H1 (cell line): ENCODE measurements at regions not wholly inside any gene's neighbourhood (a gene's known extent, or its start where the extent isn't known, plus 50 kb on each side); places are given as distances from the start of the nearest gene placed in this dataset.

Source experiments
- CTCF ChIA-PET: fragments of 300-600 bp; sonication (Branson Sonifier 250); formaldehyde crosslinking; loops from one replicate; lab custom pipeline; 2021; ENCODE audit not compliant: partially characterized antibody; lab: Charles Lee
- POLR2A ChIA-PET: fragments of 300-600 bp; sonication (Branson Sonifier 250); formaldehyde crosslinking; loops from one replicate; lab custom pipeline; 2021; ENCODE audit warnings: inconsistent platforms; ENCODE audit not compliant: partially characterized antibody; lab: Charles Lee
- DNase-seq, 2 experiments: peaks; one replicate each; pipeline versions ENCODE4 v3.0.0 to v3.0.0-alpha.2; 2010 to 2022; ENCODE audit warnings: low spot score in 2 of 2, low read depth in 1 of 2, mixed read lengths in 1 of 2
- FAIRE-seq: peaks from 2 replicates; lab custom pipeline; 2011; peaks lifted over from hg19 to GRCh38; lab: Jason Lieb, UNC
- H2AFZ ChIP-seq: 2 replicates; pipeline ENCODE4 v1.8.1; 2012; ENCODE audit warnings: low read length, inconsistent platforms
- H2AK5ac ChIP-seq: 2 replicates; pipeline ENCODE4 v1.6.1; 2013; ENCODE audit warnings: low read depth, low read length
- H2BK120ac ChIP-seq: replicated peaks from 2 replicates; pipeline ENCODE3; 2013; ENCODE audit warnings: low read depth, low read length, inconsistent platforms
- H2BK12ac ChIP-seq: 2 replicates; pipeline ENCODE4 v1.6.1; 2013; ENCODE audit warnings: low read depth, low read length
- H2BK15ac ChIP-seq: 2 replicates; pipeline ENCODE4 v1.6.1; 2013; ENCODE audit warnings: low read length
- H2BK20ac ChIP-seq: 2 replicates; pipeline ENCODE4 v1.6.1; 2013; ENCODE audit warnings: low read length
- H2BK5ac ChIP-seq: 2 replicates; pipeline ENCODE4 v1.6.1; 2013; ENCODE audit warnings: low read depth, low read length
- H3K14ac ChIP-seq: 2 replicates; pipeline ENCODE4 v1.6.1; 2013; ENCODE audit warnings: inconsistent platforms; ENCODE audit not compliant: insufficient read length
- H3K18ac ChIP-seq: 2 replicates; pipeline ENCODE4 v1.6.1; 2013; ENCODE audit warnings: low read length; ENCODE audit errors: extremely low read depth
- H3K23ac ChIP-seq: 2 replicates; pipeline ENCODE4 v1.6.1; 2013; ENCODE audit warnings: inconsistent platforms; ENCODE audit not compliant: insufficient read length
- H3K23me2 ChIP-seq: 2 replicates; pipeline ENCODE4 v1.6.1; 2013; ENCODE audit warnings: low read depth, low read length
- H3K27ac ChIP-seq: 2 replicates; pipeline ENCODE4 v1.6.1; 2011; ENCODE audit warnings: low read depth, low read length, inconsistent platforms
- H3K27me3 ChIP-seq, 4 experiments: replicated peaks in 1 of 4; 1 replicate in 1 of 4; 2 replicates in 3 of 4; pipeline versions ENCODE4 v1.6.1 to v1.8.1; 2011 to 2013; ENCODE audit warnings: low read length in 3 of 4, mild to moderate bottlenecking in 3 of 4, inconsistent platforms in 2 of 4, mixed read lengths in 2 of 4, moderate library complexity in 1 of 4; ENCODE audit not compliant: control insufficient read depth in 3 of 4, insufficient read depth in 3 of 4; ENCODE audit errors: extremely low read depth in 1 of 4
- H3K36me3 ChIP-seq, 4 experiments: 2 replicates each; pipeline versions ENCODE4 v1.6.1 to v1.8.1; 2011 to 2013; ENCODE audit warnings: mild to moderate bottlenecking in 4 of 4, low read length in 3 of 4, moderate library complexity in 2 of 4, control low read depth in 1 of 4, inconsistent platforms in 1 of 4; ENCODE audit not compliant: insufficient read depth in 4 of 4, control insufficient read depth in 2 of 4
- H3K4ac ChIP-seq: replicated peaks from 2 replicates; pipeline ENCODE3; 2013; ENCODE audit warnings: low read length, low read depth, mixed read lengths, inconsistent platforms; ENCODE audit not compliant: insufficient read length
- H3K4me1 ChIP-seq, 4 experiments: replicated peaks in 1 of 4; 1 replicate in 1 of 4; 2 replicates in 3 of 4; pipeline versions ENCODE4 v1.6.1 to v1.8.1; 2011 to 2013; ENCODE audit warnings: low read length in 3 of 4, inconsistent platforms in 2 of 4, mixed read lengths in 1 of 4; ENCODE audit not compliant: insufficient read depth in 4 of 4, control insufficient read depth in 3 of 4
- H3K4me2 ChIP-seq, 2 experiments: 2 replicates each; pipeline versions ENCODE4 v1.6.1 to v1.8.1; 2011 to 2013; ENCODE audit warnings: low read depth in 2 of 2, low read length in 2 of 2, control low read depth in 1 of 2, inconsistent platforms in 1 of 2, mild to moderate bottlenecking in 1 of 2; ENCODE audit not compliant: insufficient read depth in 1 of 2
- H3K4me3 ChIP-seq, 4 experiments: fragments of 200-600, 300-600 bp in 1 of 4; sonication (generic), shearing (Covaris generic), sonication (Bioruptor Twin) in 1 of 4; 2 replicates each; pipeline versions ENCODE4 v1.5.1 to v1.8.1; 2011 to 2016; ENCODE audit warnings: low read length in 4 of 4, low read depth in 3 of 4, control low read depth in 2 of 4, inconsistent platforms in 2 of 4, mild to moderate bottlenecking in 2 of 4, mixed read lengths in 1 of 4, moderate library complexity in 1 of 4; ENCODE audit not compliant: insufficient read depth in 2 of 4; ENCODE audit errors: extremely low read depth in 1 of 4
- H3K56ac ChIP-seq: replicated peaks from 2 replicates; pipeline ENCODE3; 2013; ENCODE audit warnings: low read depth, mild to moderate bottlenecking, mixed read lengths, low read length, inconsistent platforms; ENCODE audit not compliant: insufficient read length
- H3K79me1 ChIP-seq: 2 replicates; pipeline ENCODE4 v1.6.1; 2013; ENCODE audit warnings: low read depth, low read length, control low read depth
- H3K79me2 ChIP-seq, 2 experiments: 2 replicates each; pipeline versions ENCODE4 v1.6.1 to v1.8.1; 2012 to 2013; ENCODE audit warnings: low read length in 2 of 2, mild to moderate bottlenecking in 2 of 2, inconsistent platforms in 1 of 2; ENCODE audit not compliant: insufficient read depth in 2 of 2, control insufficient read depth in 1 of 2
- H3K9ac ChIP-seq, 4 experiments: replicated peaks in 1 of 4; 1 replicate in 1 of 4; 2 replicates in 3 of 4; pipeline versions ENCODE4 v1.6.1 to v1.8.1; 2011 to 2013; ENCODE audit warnings: low read depth in 3 of 4, low read length in 3 of 4, control low read depth in 2 of 4, mild to moderate bottlenecking in 2 of 4, moderate library complexity in 2 of 4, inconsistent platforms in 1 of 4; ENCODE audit errors: extremely low read depth in 1 of 4
- H3K9me3 ChIP-seq, 2 experiments: 2 replicates each; pipeline versions ENCODE4 v1.6.1 to v1.8.1; 2012 to 2013; ENCODE audit warnings: mild to moderate bottlenecking in 2 of 2, moderate library complexity in 2 of 2, control low read depth in 1 of 2, inconsistent platforms in 1 of 2, low read depth in 1 of 2, low read length in 1 of 2, mixed read lengths in 1 of 2; ENCODE audit not compliant: insufficient read depth in 2 of 2
- H4K20me1 ChIP-seq, 2 experiments: replicated peaks in 1 of 2; 2 replicates each; pipeline versions ENCODE3 to v1.8.1; 2011 to 2013; ENCODE audit warnings: inconsistent platforms in 2 of 2, low read length in 2 of 2, mild to moderate bottlenecking in 1 of 2; ENCODE audit not compliant: insufficient read depth in 2 of 2, control insufficient read depth in 1 of 2
- H4K5ac ChIP-seq: 2 replicates; pipeline ENCODE4 v1.6.1; 2013; ENCODE audit warnings: low read length, low read depth, mixed read lengths, inconsistent platforms; ENCODE audit not compliant: insufficient read length
- H4K8ac ChIP-seq: 2 replicates; pipeline ENCODE4 v1.8.0; 2013; ENCODE audit warnings: mild to moderate bottlenecking, moderate library complexity, low read length, inconsistent platforms; ENCODE audit not compliant: insufficient read depth; ENCODE audit errors: extremely low read depth
- H4K91ac ChIP-seq: replicated peaks from 2 replicates; pipeline ENCODE3; 2013; ENCODE audit warnings: low read length, mixed read lengths, inconsistent platforms; ENCODE audit not compliant: insufficient read length
- ASH2L ChIP-seq: fragments of 200-600, 300-600 bp; sonication (generic); IDR thresholded peaks from one replicate; pipeline ENCODE4 v1.7.1; 2017; ENCODE audit warnings: low read length
- BCL11A ChIP-seq, 2 experiments: IDR thresholded peaks; one replicate each; pipeline ENCODE4 v1.6.1; 2011; ENCODE audit warnings: low read depth in 2 of 2, low read length in 2 of 2, mild to moderate bottlenecking in 2 of 2
- CBX5 ChIP-seq: fragments of 300-800, 300-1000 bp; sonication (generic); IDR thresholded peaks from 2 replicates; pipeline ENCODE4 v1.7.1; 2016; ENCODE audit warnings: antibody characterized with exemption, low read length, low read depth
- EP300 ChIP-seq, 2 experiments: IDR thresholded peaks; 1 replicate in 1 of 2; 2 replicates in 1 of 2; pipeline ENCODE4 v1.6.1; 2011 to 2012; ENCODE audit warnings: low read depth in 2 of 2, low read length in 2 of 2, mild to moderate bottlenecking in 2 of 2, borderline replicate concordance in 1 of 2, inconsistent platforms in 1 of 2, moderate library complexity in 1 of 2
- GABPA ChIP-seq: IDR thresholded peaks from 2 replicates; pipeline ENCODE4 v1.6.1; 2011; ENCODE audit warnings: mild to moderate bottlenecking, low read length, moderate library complexity, borderline replicate concordance; ENCODE audit not compliant: insufficient read depth
- NANOG ChIP-seq: IDR thresholded peaks from 2 replicates; pipeline ENCODE4 v1.6.1; 2011; ENCODE audit warnings: low read length, low read depth, mild to moderate bottlenecking, inconsistent platforms; ENCODE audit not compliant: insufficient read depth, poor library complexity, severe bottlenecking
- RBBP5 ChIP-seq: IDR thresholded peaks from 2 replicates; pipeline ENCODE4 v1.7.1; 2012; ENCODE audit warnings: low read depth, mild to moderate bottlenecking, inconsistent platforms, low read length, moderate library complexity, borderline replicate concordance
- SP2 ChIP-seq: IDR thresholded peaks from 2 replicates; pipeline ENCODE4 v1.6.1; 2012; ENCODE audit warnings: mild to moderate bottlenecking, low read length, inconsistent platforms
- SUZ12 ChIP-seq: fragments of 200-600 bp; sonication (generic); IDR thresholded peaks from 2 replicates; pipeline ENCODE4 v1.6.1; 2012; ENCODE audit warnings: mild to moderate bottlenecking, inconsistent platforms, low read length, moderate library complexity, mixed read lengths
- TBP ChIP-seq: IDR thresholded peaks from 2 replicates; pipeline ENCODE4 v1.6.1; 2011; ENCODE audit warnings: low read depth, low read length, improper control_type of control experiment
- ZNF274 ChIP-seq: IDR thresholded peaks from 2 replicates; pipeline ENCODE4 v1.7.0; 2012; ENCODE audit warnings: low read length, borderline replicate concordance; ENCODE audit errors: extremely low read depth
- WGBS, 2 experiments: shearing (Covaris generic) in 1 of 2; methylation state at CpG; one replicate each; pipeline versions ENCODE4 v1.1.6 to v1.1.7; 2013 to 2015; ENCODE audit warnings: low lambda C conversion rate in 2 of 2, mixed read lengths in 2 of 2, inconsistent platforms in 1 of 2, low coverage in 1 of 2, missing lambda C conversion rate in 1 of 2; ENCODE audit not compliant: insufficient replicate concordance in 2 of 2, insufficient coverage in 1 of 2, insufficient read length in 1 of 2; ENCODE audit errors: extremely low coverage in 1 of 2, missing lambda C conversion rate in 1 of 2; 5-methylcytosine and 5-hydroxymethylcytosine counted together
- TF ChIP-seq, protein P1 (sequence below): IDR thresholded peaks from 2 replicates; pipeline ENCODE4 v1.6.1; 2011; ENCODE audit warnings: low read depth, mild to moderate bottlenecking, low read length; ENCODE audit not compliant: insufficient read depth
- TF ChIP-seq, protein P2 (sequence below): IDR thresholded peaks from 2 replicates; pipeline ENCODE4 v1.6.1; 2012; ENCODE audit warnings: inconsistent platforms

GRCh38 chr5:129216001-129216400 is 121.5 kb downstream of the ISOC1 start:
- Histone ChIP-seq H4K8ac (no peak overlapping the region), H4K91ac (no peak overlapping the region), H3K23me2 (no peaks in the 10 kb centered on the region), H2BK15ac (no peak overlapping the region), H3K36me3 (no peaks in the 10 kb centered on the region), H2BK5ac (no peak overlapping the region), H3K14ac (no peak overlapping the region), H3K56ac (no peak overlapping the region), H3K4me2 (no peak overlapping the region), H3K79me2 (no peaks in the 10 kb centered on the region), H3K4ac (no peak overlapping the region), H3K9ac (no peak overlapping the region), H2AK5ac (no peak overlapping the region), H3K79me1 (no peaks in the 10 kb centered on the region), H3K9me3 (no peaks in the 10 kb centered on the region; a peak in 1 of 4 replicates), H4K5ac (no peak overlapping the region), H4K20me1 (no peaks in the 10 kb centered on the region), H2AFZ (peak overlapping the region; percentile 53; the same call in 1 of the 2 replicates), H3K18ac (no peak overlapping the region), H2BK20ac (no peak overlapping the region), H3K23ac (no peak overlapping the region), H3K4me3 (no peak overlapping the region), H2BK120ac (no peak overlapping the region), H3K27ac (no peak overlapping the region), H3K27me3 (no peaks in the 10 kb centered on the region), H2BK12ac (no peak overlapping the region), H3K4me1 (no peaks in the 10 kb centered on the region)
- POLR2A ChIA-PET = no interaction called here
- WGBS, 2 experiments = 85% methylated on average over 6 of the region's 6 CpGs; no CpG with 5 or more reads in 1 of the 2 experiments
- CTCF ChIA-PET = no interaction called here
- FAIRE-seq (no peak), DNase-seq (no peak)
- TF ChIP-seq, protein P1, sequence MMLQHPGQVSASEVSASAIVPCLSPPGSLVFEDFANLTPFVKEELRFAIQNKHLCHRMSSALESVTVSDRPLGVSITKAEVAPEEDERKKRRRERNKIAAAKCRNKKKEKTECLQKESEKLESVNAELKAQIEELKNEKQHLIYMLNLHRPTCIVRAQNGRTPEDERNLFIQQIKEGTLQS = no peak
- TF ChIP-seq CBX5 (no peak), EP300 (IDR thresholded peaks at IDR 0.05; ENCODE audit: borderline replicate concordance in 1 of 2, low read depth in 2 of 2, low read length in 2 of 2) (no peak), SUZ12 (no peak), SP2 (no peak), NANOG (no peak), TBP (no peak), GABPA (no peak), ZNF274 (no peak), RBBP5 (no peak), BCL11A (IDR thresholded peaks at IDR 0.05; ENCODE audit: low read depth in 2 of 2, low read length in 2 of 2) (no peak), ASH2L (no peak)
- TF ChIP-seq, protein P2, sequence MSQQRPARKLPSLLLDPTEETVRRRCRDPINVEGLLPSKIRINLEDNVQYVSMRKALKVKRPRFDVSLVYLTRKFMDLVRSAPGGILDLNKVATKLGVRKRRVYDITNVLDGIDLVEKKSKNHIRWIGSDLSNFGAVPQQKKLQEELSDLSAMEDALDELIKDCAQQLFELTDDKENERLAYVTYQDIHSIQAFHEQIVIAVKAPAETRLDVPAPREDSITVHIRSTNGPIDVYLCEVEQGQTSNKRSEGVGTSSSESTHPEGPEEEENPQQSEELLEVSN = no peak
